GM23248 (cell line): ENCODE measurements at regions not wholly inside any gene's neighbourhood (a gene's known extent, or its start where the extent isn't known, plus 50 kb on each side); places are given as distances from the start of the nearest gene placed in this dataset.

ENCODE experiments used
- DNase-seq: peaks from one replicate; pipeline ENCODE4 v3.0.0-alpha.2; 2015
- H2AFZ ChIP-seq: fragments of 200-600 bp; sonication (generic); 2 replicates; pipeline ENCODE4 v1.6.1; 2016; ENCODE audit warnings: antibody characterized with exemption
- H3F3A ChIP-seq: fragments of 200-600 bp; sonication (generic); 2 replicates; pipeline ENCODE4 v1.6.1; 2016; ENCODE audit warnings: mild to moderate bottlenecking, antibody characterized with exemption, mixed run types; ENCODE audit not compliant: insufficient read depth
- H3K27ac ChIP-seq: fragments of 200-600 bp; sonication (generic); 2 replicates; pipeline ENCODE4 v1.5.1; 2016; ENCODE audit warnings: mild to moderate bottlenecking
- H3K27me3 ChIP-seq: fragments of 200-600 bp; sonication (generic); replicated peaks from 2 replicates; pipeline ENCODE4 v1.6.1; 2016; ENCODE audit warnings: mild to moderate bottlenecking; ENCODE audit not compliant: insufficient read depth
- H3K36me3 ChIP-seq: fragments of 200-600 bp; sonication (generic); 2 replicates; pipeline ENCODE4 v1.6.1; 2016; ENCODE audit warnings: low read depth, mild to moderate bottlenecking
- H3K4me1 ChIP-seq: fragments of 200-600 bp; sonication (generic); 2 replicates; pipeline ENCODE4 v1.6.1; 2016; ENCODE audit warnings: mild to moderate bottlenecking; ENCODE audit not compliant: insufficient read depth
- H3K4me2 ChIP-seq: fragments of 200-600 bp; sonication (generic); one replicate; pipeline ENCODE4 v1.6.1; 2016; ENCODE audit warnings: mild to moderate bottlenecking; ENCODE audit not compliant: unreplicated experiment
- H3K4me3 ChIP-seq: fragments of 200-600 bp; sonication (generic); 2 replicates; pipeline ENCODE4 v1.5.1; 2016; ENCODE audit warnings: mild to moderate bottlenecking
- H3K79me2 ChIP-seq: fragments of 200-600 bp; sonication (generic); 2 replicates; pipeline ENCODE4 v1.6.1; 2016; ENCODE audit warnings: mild to moderate bottlenecking; ENCODE audit not compliant: insufficient read depth
- H3K9ac ChIP-seq: fragments of 200-600 bp; sonication (generic); 2 replicates; pipeline ENCODE4 v1.6.1; 2016; ENCODE audit warnings: mild to moderate bottlenecking
- H3K9me2 ChIP-seq: fragments of 200-600 bp; sonication (generic); 2 replicates; pipeline ENCODE4 v1.6.1; 2016; ENCODE audit warnings: mixed run types, mild to moderate bottlenecking, moderate library complexity; ENCODE audit not compliant: insufficient read depth
- H3K9me3 ChIP-seq: fragments of 200-600 bp; sonication (generic); one replicate; pipeline ENCODE4 v1.6.1; 2017; ENCODE audit warnings: low read depth
- H4K20me1 ChIP-seq: fragments of 200-600 bp; sonication (generic); 2 replicates; pipeline ENCODE4 v1.6.0; 2016; ENCODE audit not compliant: insufficient read depth
- EZH2 ChIP-seq: fragments of 200-600 bp; sonication (generic); IDR thresholded peaks from 2 replicates; pipeline ENCODE4 v1.6.1; 2018; ENCODE audit warnings: antibody characterized with exemption, mild to moderate bottlenecking; ENCODE audit not compliant: insufficient read depth, poor library complexity, severe bottlenecking
- EZH2phosphoT487 ChIP-seq: fragments of 200-600 bp; sonication (generic); IDR thresholded peaks from 2 replicates; pipeline ENCODE4 v1.6.1; 2018; ENCODE audit warnings: antibody characterized with exemption, moderate library complexity, mild to moderate bottlenecking, low read depth; ENCODE audit not compliant: insufficient read depth
- WGBS, 2 experiments: methylation state at CpG; one replicate each; pipeline ENCODE4 v1.1.6; 2015 to 2017; ENCODE audit warnings: low lambda C conversion rate in 2 of 2, low coverage in 1 of 2; ENCODE audit errors: missing lambda C conversion rate in 2 of 2; 5-methylcytosine and 5-hydroxymethylcytosine counted together
- in situ Hi-C: fragments of 300-500 bp; cut with MboI; formaldehyde crosslinking; loops from 2 replicates; pipeline ENCODE4 v1.15.0; 2020

DNA sequence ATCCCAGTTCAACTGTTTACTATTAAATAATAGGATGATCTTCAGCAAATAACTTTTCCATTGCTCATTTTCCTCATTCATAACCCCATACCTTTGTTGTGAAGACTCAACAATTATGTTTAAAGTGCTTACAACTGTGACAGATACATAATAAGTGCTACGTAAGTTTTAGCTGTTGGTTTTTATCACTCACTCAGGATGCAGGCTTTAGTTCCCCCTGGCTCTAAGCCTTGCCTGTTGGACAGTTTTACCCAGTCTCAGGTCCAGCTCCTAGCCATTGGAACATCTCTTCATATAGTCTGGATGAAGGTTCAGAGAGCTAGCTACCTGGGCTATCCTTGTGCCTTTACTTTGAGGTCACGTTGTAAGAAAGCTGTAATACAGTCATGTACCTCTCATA lies 353.2 kb downstream of the CRPPA start:
- no peaks in the 10 kb centered on the region for H3K79me2 ChIP-seq
- 0 out of 2 replicates have a peak, but pooled peaks cover 8% of the 10 kb centered on the region for H3K4me1 ChIP-seq
- H4K20me1 ChIP-seq, result no peaks in the 10 kb centered on the region
- DNase-seq, result no peak
- TF ChIP-seq EZH2 (no peak), EZH2phosphoT487 (no peak)
- WGBS, 2 experiments, result 94% methylated on average over 2 of the region's 2 CpGs
- H3K9me3 ChIP-seq, result no peaks in the 10 kb centered on the region
- no peak overlapping the region for H2AFZ ChIP-seq
- H3K9me2 ChIP-seq, result no peaks in the 10 kb centered on the region
- H3K4me2 ChIP-seq, result no peak overlapping the region
- in situ Hi-C loops, result loop anchor here (10.0 to 25.0 kb wide), 2 partner anchors 343 to 1331 kb away; no protein-coding TSS in a partner anchor
- H3K4me3 ChIP-seq, result no peak overlapping the region
- peaks cover 25% of the 10 kb centered on the region for H3K27me3 ChIP-seq
- H3K27ac ChIP-seq, result no peak overlapping the region
- no peaks in the 10 kb centered on the region for H3K36me3 ChIP-seq
- no peaks in the 10 kb centered on the region for H3F3A ChIP-seq
- no peak overlapping the region for H3K9ac ChIP-seq

DNA sequence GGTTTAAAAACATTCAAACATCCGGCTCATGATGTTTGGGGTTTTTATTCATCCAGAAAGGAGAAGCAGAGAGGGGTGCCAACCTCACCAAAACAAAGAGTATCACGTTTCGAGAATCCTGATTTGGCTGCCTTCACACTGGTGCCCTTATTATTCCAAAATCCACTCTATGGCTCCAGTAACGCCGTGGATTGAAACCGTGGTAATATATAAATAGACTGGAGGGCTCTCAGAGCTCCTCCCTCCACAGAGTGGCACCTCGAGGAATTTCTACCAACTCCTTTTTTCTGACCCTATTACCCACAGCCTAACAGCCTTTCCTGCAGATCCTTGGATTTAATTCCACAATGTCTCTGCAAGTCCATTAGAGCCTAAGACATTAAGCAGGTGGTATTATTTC lies 353.6 kb downstream of the CRPPA start:
- Histone ChIP-seq H3K79me2 (no peaks in the 10 kb centered on the region), H2AFZ (no peak overlapping the region), H3K4me1 (peaks cover 8% of the 10 kb centered on the region; the same call in 1 of the 2 replicates), H3F3A (no peaks in the 10 kb centered on the region), H3K27ac (no peak overlapping the region), H3K4me2 (no peak overlapping the region), H3K27me3 (peaks cover 25% of the 10 kb centered on the region), H3K9me2 (no peaks in the 10 kb centered on the region; the same call in 1 of the 2 replicates), H3K4me3 (no peak overlapping the region), H3K9ac (no peak overlapping the region), H3K36me3 (no peaks in the 10 kb centered on the region), H4K20me1 (no peaks in the 10 kb centered on the region), H3K9me3 (no peaks in the 10 kb centered on the region)
- in situ Hi-C loops, result loop anchor here (10.0 to 25.0 kb wide), 2 partner anchors 343 to 1330 kb away; no protein-coding TSS in a partner anchor
- no peak for TF ChIP-seq EZH2
- TF ChIP-seq EZH2phosphoT487, result no peak
- WGBS, 2 experiments, result 13 to 17% methylated on average over 7 of the region's 7 CpGs
- no peak for DNase-seq

DNA sequence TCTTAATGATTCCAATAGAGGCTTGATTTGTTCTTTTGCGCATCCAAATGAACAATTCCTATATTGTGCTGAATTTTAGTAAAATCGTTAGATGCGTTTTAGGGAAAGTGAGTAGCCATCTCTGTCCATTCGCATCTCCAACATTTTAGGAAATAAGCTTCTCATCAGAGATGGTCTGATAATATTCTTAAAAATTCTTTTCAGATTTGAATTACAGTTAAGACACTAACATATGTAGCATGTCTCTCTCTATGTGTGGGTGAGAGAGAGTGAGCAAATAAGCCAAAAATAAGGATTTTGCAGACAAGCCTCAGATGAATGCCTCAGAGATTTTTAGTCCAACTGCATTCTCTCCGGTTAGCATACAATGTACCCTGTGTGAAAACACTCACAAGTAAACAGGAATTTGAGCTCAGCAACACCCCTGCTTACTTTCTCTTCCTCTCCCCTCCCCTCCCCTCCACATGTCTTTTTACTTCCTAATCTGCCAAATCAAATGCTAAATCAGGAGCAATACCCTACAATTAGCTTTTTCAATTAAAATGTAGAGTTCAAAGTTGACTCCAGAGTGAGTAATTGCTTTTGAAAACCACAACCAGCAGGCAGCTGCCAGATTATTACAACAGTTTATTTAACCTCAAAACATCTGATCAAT lies 354.4 kb downstream of the CRPPA start:
- no peak overlapping the region for H3K27ac ChIP-seq
- no peaks in the 10 kb centered on the region for H3K79me2 ChIP-seq
- no peaks in the 10 kb centered on the region for H3K36me3 ChIP-seq
- H3K4me1 ChIP-seq, result peaks cover 15% of the 10 kb centered on the region
- H3K9me3 ChIP-seq, result no peaks in the 10 kb centered on the region
- no peaks in the 10 kb centered on the region; the same call in 1 of the 2 replicates for H3K9me2 ChIP-seq
- in situ Hi-C loops, result loop anchor here (10.0 to 25.0 kb wide), 2 partner anchors 342 to 1330 kb away; no protein-coding TSS in a partner anchor
- no peak overlapping the region for H2AFZ ChIP-seq
- H3F3A ChIP-seq, result no peaks in the 10 kb centered on the region
- TF ChIP-seq EZH2phosphoT487 (no peak), EZH2 (no peak)
- H3K9ac ChIP-seq, result no peak overlapping the region
- H4K20me1 ChIP-seq, result no peaks in the 10 kb centered on the region
- peak; percentile 23 for DNase-seq
- WGBS, 2 experiments, result 50 to 52% methylated on average over 5 of the region's 5 CpGs
- peaks cover 25% of the 10 kb centered on the region for H3K27me3 ChIP-seq
- H3K4me2 ChIP-seq, result peak overlapping the region; percentile 39
- H3K4me3 ChIP-seq, result no peak overlapping the region

DNA sequence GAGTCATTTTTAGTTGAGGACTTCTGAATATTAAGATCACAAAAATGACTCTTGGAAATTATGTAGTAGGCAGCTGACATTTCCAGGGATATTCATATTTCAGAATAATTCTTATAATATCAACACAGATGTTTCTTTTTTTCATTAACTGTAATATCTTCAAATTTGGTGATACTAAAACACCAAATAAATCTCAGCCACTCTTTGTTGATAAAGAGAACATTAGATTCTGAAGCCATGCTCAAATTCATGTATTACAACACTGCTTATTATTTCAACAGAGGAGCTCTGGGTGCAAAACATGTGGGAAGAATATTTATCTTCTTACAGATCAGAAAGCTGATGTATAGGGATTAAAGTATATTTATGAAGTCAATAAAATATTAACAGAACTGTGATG lies 355.4 kb downstream of the CRPPA start:
- in situ Hi-C loops, result loop anchor here (10.0 to 25.0 kb wide), 2 partner anchors 341 to 1329 kb away; no protein-coding TSS in a partner anchor
- no peak for TF ChIP-seq EZH2phosphoT487
- no peak for TF ChIP-seq EZH2
- no peak for DNase-seq
- Histone ChIP-seq H3F3A (no peaks in the 10 kb centered on the region), H3K4me1 (peaks cover 16% of the 10 kb centered on the region), H3K9me3 (no peaks in the 10 kb centered on the region), H2AFZ (no peak overlapping the region), H3K27ac (no peak overlapping the region), H3K9me2 (no peaks in the 10 kb centered on the region; the same call in 1 of the 2 replicates), H3K9ac (no peak overlapping the region), H4K20me1 (no peaks in the 10 kb centered on the region), H3K4me2 (no peak overlapping the region), H3K79me2 (no peaks in the 10 kb centered on the region), H3K27me3 (peaks cover 25% of the 10 kb centered on the region), H3K36me3 (no peaks in the 10 kb centered on the region), H3K4me3 (no peak overlapping the region)
